ENCODE measurements at regions not wholly inside any gene's neighbourhood (a gene's known extent, or its start where the extent isn't known, plus 50 kb on each side); places are given as distances from the start of the nearest gene placed in this dataset.

DNA sequence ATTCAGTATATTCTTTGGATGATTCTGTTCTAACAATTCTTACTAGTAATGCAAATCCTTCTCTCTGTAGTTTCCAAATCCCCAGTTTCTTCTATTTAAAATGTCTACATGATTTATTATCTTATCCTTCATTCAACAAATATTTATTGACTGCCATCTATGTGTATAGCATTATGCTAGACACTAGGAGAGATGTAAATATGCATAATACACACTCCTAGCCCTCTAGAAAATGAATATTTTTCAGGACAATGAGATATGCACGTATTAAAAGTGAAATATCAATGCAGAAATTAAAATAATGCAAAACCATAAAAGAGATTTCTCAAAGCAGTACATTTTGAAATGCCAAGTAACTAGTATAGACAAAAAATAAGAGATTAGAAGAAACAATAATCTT, 293.5 kb upstream of the CNR1 start:
- Histone ChIP-seq H3K9ac (no peak overlapping the region), H3K4me2 (ENCODE audit: unreplicated experiment) (no peak overlapping the region), H3K4me3 (no peak overlapping the region), H3K27me3 (replicated peaks; ENCODE audit: insufficient read depth) (peaks cover 11% of the 10 kb centered on the region), H3K4me1 (ENCODE audit: insufficient read depth) (no peaks in the 10 kb centered on the region), H3F3A (ENCODE audit: insufficient read depth) (no peaks in the 10 kb centered on the region), H3K36me3 (ENCODE audit: low read depth) (no peaks in the 10 kb centered on the region), H3K9me2 (ENCODE audit: insufficient read depth) (no peaks in the 10 kb centered on the region), H2AFZ (no peak overlapping the region), H4K20me1 (ENCODE audit: insufficient read depth) (no peaks in the 10 kb centered on the region), H3K9me3 (ENCODE audit: low read depth) (no peaks in the 10 kb centered on the region), H3K79me2 (ENCODE audit: insufficient read depth) (no peaks in the 10 kb centered on the region), H3K27ac (no peak overlapping the region)
- DNase-seq: no peak
- TF ChIP-seq EZH2phosphoT487 (IDR thresholded peaks at IDR 0.05; ENCODE audit: insufficient read depth, low read depth): no peak
- no peak for TF ChIP-seq EZH2 (IDR thresholded peaks at IDR 0.05; ENCODE audit: insufficient read depth, poor library complexity, severe bottlenecking)
- in situ Hi-C loops (cut with MboI): no loop called here
- WGBS, 2 experiments (ENCODE audit: low coverage in 1 of 2, low lambda C conversion rate in 2 of 2, missing lambda C conversion rate in 2 of 2): 10 to 11% methylated on average over 1 of the region's 1 CpG

DNA sequence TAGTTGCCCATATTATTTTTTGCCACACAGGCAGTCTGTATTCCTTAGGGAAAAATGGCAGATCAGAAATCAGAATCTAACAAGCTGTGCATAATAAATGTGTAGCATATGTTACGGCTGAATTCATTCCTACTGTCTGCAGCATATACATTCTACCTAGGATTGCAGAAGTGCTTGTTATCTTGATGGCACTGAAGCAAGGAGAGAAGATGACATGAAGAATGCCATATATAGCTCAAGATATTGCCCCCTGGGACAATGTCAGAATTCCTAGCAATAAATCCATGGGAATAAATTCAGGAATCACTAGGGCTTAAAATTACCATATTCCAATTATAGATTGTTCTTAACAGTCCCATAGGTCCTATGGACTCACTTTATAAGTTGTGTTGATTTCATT, 293.0 kb upstream of the CNR1 start:
- no peaks in the 10 kb centered on the region for H3K36me3 ChIP-seq (ENCODE audit: low read depth)
- WGBS, 2 experiments (ENCODE audit: low coverage in 1 of 2, low lambda C conversion rate in 2 of 2, missing lambda C conversion rate in 2 of 2): 55 to 69% methylated on average over 1 of the region's 1 CpG
- no peaks in the 10 kb centered on the region for H3K4me1 ChIP-seq (ENCODE audit: insufficient read depth)
- TF ChIP-seq EZH2phosphoT487 (IDR thresholded peaks at IDR 0.05; ENCODE audit: insufficient read depth, low read depth) (no peak), EZH2 (IDR thresholded peaks at IDR 0.05; ENCODE audit: insufficient read depth, poor library complexity, severe bottlenecking) (no peak)
- DNase-seq: no peak
- in situ Hi-C loops (cut with MboI): no loop called here
- no peak overlapping the region for H3K4me3 ChIP-seq
- H3K9me3 ChIP-seq (ENCODE audit: low read depth): no peaks in the 10 kb centered on the region
- H3K79me2 ChIP-seq (ENCODE audit: insufficient read depth): no peaks in the 10 kb centered on the region
- H3K9ac ChIP-seq: no peak overlapping the region
- H3K27me3 ChIP-seq (replicated peaks; ENCODE audit: insufficient read depth): peaks cover 11% of the 10 kb centered on the region
- H3K9me2 ChIP-seq (ENCODE audit: insufficient read depth): no peaks in the 10 kb centered on the region
- no peak overlapping the region for H3K27ac ChIP-seq
- no peaks in the 10 kb centered on the region for H4K20me1 ChIP-seq (ENCODE audit: insufficient read depth)
- no peak overlapping the region for H2AFZ ChIP-seq
- H3K4me2 ChIP-seq (ENCODE audit: unreplicated experiment): no peak overlapping the region
- H3F3A ChIP-seq (ENCODE audit: insufficient read depth): no peaks in the 10 kb centered on the region

DNA sequence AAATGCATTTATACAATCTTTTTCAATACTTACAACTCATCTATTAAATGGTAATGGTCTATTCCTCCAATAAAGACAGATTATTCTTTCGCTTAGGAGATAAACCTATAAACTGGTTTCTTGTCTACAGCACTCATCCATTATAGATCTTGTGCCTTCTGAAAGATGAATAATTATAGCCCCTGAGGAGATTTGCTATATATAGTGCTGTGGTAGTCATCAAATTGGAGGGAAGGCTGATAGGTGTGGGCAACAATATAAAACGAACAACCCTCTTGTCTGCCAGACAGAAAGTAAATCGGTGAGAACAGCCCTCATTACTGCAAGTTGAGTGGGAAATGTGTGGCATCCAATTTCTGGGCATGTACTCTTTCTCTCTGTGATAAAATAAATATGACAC, 292.5 kb upstream of the CNR1 start:
- H3K4me2 ChIP-seq (ENCODE audit: unreplicated experiment): no peak overlapping the region
- H3K27ac ChIP-seq: no peak overlapping the region
- no peaks in the 10 kb centered on the region for H4K20me1 ChIP-seq (ENCODE audit: insufficient read depth)
- no peak for TF ChIP-seq EZH2phosphoT487 (IDR thresholded peaks at IDR 0.05; ENCODE audit: insufficient read depth, low read depth)
- TF ChIP-seq EZH2 (IDR thresholded peaks at IDR 0.05; ENCODE audit: insufficient read depth, poor library complexity, severe bottlenecking): no peak
- no peaks in the 10 kb centered on the region for H3K4me1 ChIP-seq (ENCODE audit: insufficient read depth)
- no peak overlapping the region for H3K9ac ChIP-seq
- no peak for DNase-seq
- no peaks in the 10 kb centered on the region for H3K79me2 ChIP-seq (ENCODE audit: insufficient read depth)
- in situ Hi-C loops (cut with MboI): no loop called here
- WGBS, 2 experiments (ENCODE audit: low coverage in 1 of 2, low lambda C conversion rate in 2 of 2, missing lambda C conversion rate in 2 of 2): 30 to 32% methylated on average over 3 of the region's 3 CpGs
- peaks cover 11% of the 10 kb centered on the region for H3K27me3 ChIP-seq (replicated peaks; ENCODE audit: insufficient read depth)
- H3K4me3 ChIP-seq: no peak overlapping the region
- no peaks in the 10 kb centered on the region for H3F3A ChIP-seq (ENCODE audit: insufficient read depth)
- H3K9me3 ChIP-seq (ENCODE audit: low read depth): no peaks in the 10 kb centered on the region
- H3K9me2 ChIP-seq (ENCODE audit: insufficient read depth): no peaks in the 10 kb centered on the region
- no peak overlapping the region for H2AFZ ChIP-seq
- no peaks in the 10 kb centered on the region for H3K36me3 ChIP-seq (ENCODE audit: low read depth)

DNA sequence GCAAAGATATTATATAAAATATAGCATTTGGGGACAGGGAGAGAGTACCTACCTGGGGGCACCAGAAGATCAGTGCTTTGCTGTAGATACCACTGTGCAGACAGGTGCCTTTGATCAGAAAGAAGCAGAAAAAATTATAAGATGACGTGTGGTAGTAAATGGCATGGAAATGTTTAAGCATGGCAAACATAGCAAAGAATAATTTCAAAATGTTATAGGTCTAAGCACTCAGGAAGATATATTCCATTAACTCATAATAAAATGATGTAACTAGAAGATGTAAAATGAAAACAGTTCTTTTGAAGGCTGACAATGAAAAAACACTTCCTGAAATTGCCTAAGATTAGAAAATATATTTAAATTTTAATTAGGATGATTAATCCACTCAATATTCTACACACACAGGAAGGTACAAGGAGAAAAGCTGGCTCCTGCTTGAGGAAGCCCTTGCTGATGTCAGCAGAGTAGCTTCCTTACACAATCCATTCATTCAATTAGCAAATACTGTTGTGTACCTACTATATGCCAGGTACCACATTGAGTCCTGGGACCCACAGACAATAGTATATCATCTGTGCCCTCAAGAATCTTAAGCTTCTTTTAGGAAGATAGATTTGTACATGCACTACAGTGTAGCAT, 290.2 kb upstream of the CNR1 start:
- Histone ChIP-seq H2AFZ (no peak overlapping the region), H3K4me2 (ENCODE audit: unreplicated experiment) (no peak overlapping the region), H3K4me1 (ENCODE audit: insufficient read depth) (no peaks in the 10 kb centered on the region), H3K36me3 (ENCODE audit: low read depth) (no peaks in the 10 kb centered on the region), H3K79me2 (ENCODE audit: insufficient read depth) (no peaks in the 10 kb centered on the region), H3K9me2 (ENCODE audit: insufficient read depth) (no peaks in the 10 kb centered on the region), H3F3A (ENCODE audit: insufficient read depth) (no peaks in the 10 kb centered on the region), H3K27ac (no peak overlapping the region), H3K9me3 (ENCODE audit: low read depth) (no peaks in the 10 kb centered on the region), H3K4me3 (no peak overlapping the region), H3K9ac (no peak overlapping the region), H4K20me1 (ENCODE audit: insufficient read depth) (no peaks in the 10 kb centered on the region), H3K27me3 (replicated peaks; ENCODE audit: insufficient read depth) (peaks cover 11% of the 10 kb centered on the region)
- DNase-seq: no peak
- TF ChIP-seq EZH2 (IDR thresholded peaks at IDR 0.05; ENCODE audit: insufficient read depth, poor library complexity, severe bottlenecking): no peak
- no peak for TF ChIP-seq EZH2phosphoT487 (IDR thresholded peaks at IDR 0.05; ENCODE audit: insufficient read depth, low read depth)
- WGBS, 2 experiments (ENCODE audit: low coverage in 1 of 2, low lambda C conversion rate in 2 of 2, missing lambda C conversion rate in 2 of 2): 0% methylated on average over 1 of the region's 1 CpG
- in situ Hi-C loops (cut with MboI): no loop called here

DNA sequence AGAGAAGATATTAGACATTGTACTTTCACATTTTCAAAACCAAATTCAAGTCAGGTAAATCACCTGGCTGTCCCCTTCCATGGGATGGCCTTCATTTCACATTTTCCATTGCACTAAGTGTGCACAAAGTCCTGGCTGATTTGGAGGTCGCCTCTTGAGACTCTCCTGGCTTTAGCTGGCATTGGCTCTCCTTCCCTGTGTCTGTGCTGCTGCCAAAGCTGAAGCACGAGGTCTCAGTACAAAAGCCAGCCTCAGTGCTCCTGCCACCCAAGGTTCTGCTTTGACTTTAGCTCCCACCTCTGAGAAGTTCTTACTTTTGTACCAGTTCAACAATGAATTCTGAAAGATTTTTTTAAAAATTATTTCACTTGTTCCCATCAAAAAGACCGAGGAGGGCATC, 289.2 kb upstream of the CNR1 start:
- Histone ChIP-seq H3K4me1 (ENCODE audit: insufficient read depth) (no peaks in the 10 kb centered on the region), H3K9me2 (ENCODE audit: insufficient read depth) (no peaks in the 10 kb centered on the region), H3F3A (ENCODE audit: insufficient read depth) (no peaks in the 10 kb centered on the region), H2AFZ (no peak overlapping the region), H3K9me3 (ENCODE audit: low read depth) (no peaks in the 10 kb centered on the region), H3K4me2 (ENCODE audit: unreplicated experiment) (no peak overlapping the region), H3K27ac (no peak overlapping the region), H3K79me2 (ENCODE audit: insufficient read depth) (no peaks in the 10 kb centered on the region), H3K9ac (no peak overlapping the region), H4K20me1 (ENCODE audit: insufficient read depth) (no peaks in the 10 kb centered on the region), H3K4me3 (no peak overlapping the region), H3K27me3 (replicated peaks; ENCODE audit: insufficient read depth) (peaks cover 11% of the 10 kb centered on the region), H3K36me3 (ENCODE audit: low read depth) (no peaks in the 10 kb centered on the region)
- TF ChIP-seq EZH2phosphoT487 (IDR thresholded peaks at IDR 0.05; ENCODE audit: insufficient read depth, low read depth) (no peak), EZH2 (IDR thresholded peaks at IDR 0.05; ENCODE audit: insufficient read depth, poor library complexity, severe bottlenecking) (no peak)
- no peak for DNase-seq
- in situ Hi-C loops (cut with MboI): no loop called here
- 5 to 15% methylated on average over 3 of the region's 3 CpGs for WGBS, 2 experiments (ENCODE audit: low coverage in 1 of 2, low lambda C conversion rate in 2 of 2, missing lambda C conversion rate in 2 of 2)
